Thoracic aorta (tissue), 2 donors: ENCODE measurements at regions not wholly inside any gene's neighbourhood (a gene's known extent, or its start where the extent isn't known, plus 50 kb on each side); places are given as distances from the start of the nearest gene placed in this dataset.

ENCODE experiments used
- ATAC-seq: fragments of 150-250 bp; one replicate; pipeline ENCODE4 v1.8.0; 2017; ENCODE audit warnings: low read depth; ENCODE audit not compliant: insufficient number of reproducible peaks, low FRiP score
- DNase-seq: peaks from one replicate; pipeline ENCODE4 v3.0.0-alpha.2; 2020; ENCODE audit warnings: low spot score
- H3K27ac ChIP-seq, 2 donors: fragments of 200-600 bp; sonication (generic); 1 replicate in 1 of 2; 2 replicates in 1 of 2; pipeline ENCODE4 v1.5.1; 2016; ENCODE audit warnings: mild to moderate bottlenecking in 2 of 2, moderate library complexity in 2 of 2
- H3K27me3 ChIP-seq: fragments of 200-600 bp; sonication (generic); replicated peaks from 2 replicates; pipeline ENCODE4 v1.6.0; 2016; ENCODE audit warnings: mild to moderate bottlenecking; ENCODE audit not compliant: insufficient read depth
- H3K36me3 ChIP-seq: fragments of 200-600 bp; sonication (generic); one replicate; pipeline ENCODE4 v1.5.1; 2016
- H3K4me1 ChIP-seq, 2 donors: fragments of 200-600 bp; sonication (generic); 1 replicate in 1 of 2; 2 replicates in 1 of 2; pipeline versions ENCODE4 v1.5.1 to v1.6.0; 2016; ENCODE audit warnings: low read depth in 2 of 2, mild to moderate bottlenecking in 1 of 2; ENCODE audit not compliant: control insufficient read depth in 1 of 2
- H3K4me3 ChIP-seq: fragments of 200-600 bp; sonication (generic); 2 replicates; pipeline ENCODE4 v1.5.1; 2016; ENCODE audit warnings: mild to moderate bottlenecking
- H3K9me3 ChIP-seq: fragments of 200-600 bp; sonication (generic); 2 replicates; pipeline ENCODE4 v1.5.1; 2016
- CTCF ChIP-seq: fragments of 200-600 bp; sonication (generic); IDR thresholded peaks from one replicate; pipeline ENCODE4 v1.5.1; 2019; ENCODE audit warnings: antibody characterized with exemption

DNA sequence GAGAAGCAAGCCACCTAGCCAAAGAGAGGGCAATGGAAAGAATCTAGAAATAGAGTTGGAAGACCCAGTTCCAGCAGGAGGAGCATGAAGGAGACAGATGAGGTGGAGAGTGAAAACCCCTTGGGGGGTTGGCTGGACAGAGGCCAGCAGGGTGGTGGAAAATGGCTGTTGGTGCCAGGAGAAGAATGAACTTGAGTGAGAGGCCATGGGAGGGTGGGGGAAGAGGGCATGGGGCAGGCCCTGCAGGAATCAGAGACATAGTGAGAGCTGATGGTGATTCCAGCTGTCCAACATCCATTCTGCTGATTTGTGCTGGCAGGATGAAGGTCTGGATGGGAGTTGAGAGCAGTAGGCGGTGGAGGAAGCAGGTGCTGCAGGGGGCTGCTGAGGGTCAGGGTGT is 108.0 kb upstream of the TNP1 start:
- no peak for ATAC-seq
- Histone ChIP-seq H3K27me3 (no peaks in the 10 kb centered on the region), H3K4me1 (peaks cover 8 to 33% of the 10 kb centered on the region in 2 donors), H3K9me3 (no peaks in the 10 kb centered on the region), H3K36me3 (no peaks in the 10 kb centered on the region), H3K27ac (no peak overlapping the region), H3K4me3 (no peak overlapping the region)
- no peak for TF ChIP-seq CTCF
- no peak for DNase-seq

- Histone ChIP-seq H3K4me3 (no peak overlapping the region), H3K36me3 (no peaks in the 10 kb centered on the region), H3K4me1 (no peaks in the 10 kb centered on the region), H3K27ac (no peak overlapping the region), H3K27me3 (no peaks in the 10 kb centered on the region), H3K9me3 (no peaks in the 10 kb centered on the region)
- TF ChIP-seq CTCF, result no peak
- ATAC-seq (no peak), DNase-seq (no peak)
Observed at GRCh38 chr2:216960671-216961268, 100.9 kb upstream of the TNP1 start.

- no peak for ATAC-seq
- no peak for DNase-seq
- H3K27ac ChIP-seq, result no peak overlapping the region
- H3K4me1 ChIP-seq, result no peaks in the 10 kb centered on the region
- peaks cover 4% of the 10 kb centered on the region for H3K9me3 ChIP-seq
- no peaks in the 10 kb centered on the region for H3K36me3 ChIP-seq
- H3K4me3 ChIP-seq, result no peak overlapping the region
- no peak for TF ChIP-seq CTCF
- no peaks in the 10 kb centered on the region for H3K27me3 ChIP-seq
Observed at GRCh38 chr2:216959433-216959832, 99.6 kb upstream of the TNP1 start.

DNA sequence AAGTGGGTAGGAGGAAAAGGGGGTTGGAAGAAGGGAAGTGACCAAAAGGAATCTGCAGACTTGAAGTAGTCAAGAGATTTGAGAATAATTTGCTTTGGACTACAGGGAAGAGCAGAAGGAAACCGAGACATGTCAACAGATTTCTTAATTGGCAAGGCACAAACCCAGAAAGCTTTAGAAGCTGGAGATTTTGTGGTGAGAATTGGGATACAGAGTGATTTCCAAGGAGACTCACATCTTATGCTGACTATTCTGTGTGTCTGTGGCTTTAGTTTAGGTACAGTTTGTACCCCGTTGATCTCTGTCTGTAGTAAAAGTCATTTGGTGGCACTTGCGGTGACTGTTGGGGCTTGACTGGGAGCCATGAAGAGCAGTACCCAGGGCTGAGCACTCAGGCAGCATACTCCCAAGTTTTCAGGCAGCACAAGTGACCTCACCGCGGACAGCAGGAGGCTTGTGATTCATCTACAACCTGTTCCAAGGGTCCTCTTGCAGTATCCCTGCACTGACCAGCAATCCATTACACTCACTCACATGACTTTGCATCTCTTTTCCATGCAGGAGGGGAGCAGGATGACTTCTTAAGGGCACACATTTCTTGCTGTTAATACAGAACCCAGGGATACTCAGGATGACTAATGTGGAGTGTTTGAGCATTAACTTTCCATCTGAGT is 97.1 kb upstream of the TNP1 start:
- Histone ChIP-seq H3K4me1 (no peaks in the 10 kb centered on the region), H3K27ac (no peak overlapping the region), H3K36me3 (no peaks in the 10 kb centered on the region), H3K27me3 (no peaks in the 10 kb centered on the region), H3K9me3 (peaks cover 9% of the 10 kb centered on the region), H3K4me3 (no peak overlapping the region)
- no peak for TF ChIP-seq CTCF
- ATAC-seq (no peak), DNase-seq (no peak)

DNA sequence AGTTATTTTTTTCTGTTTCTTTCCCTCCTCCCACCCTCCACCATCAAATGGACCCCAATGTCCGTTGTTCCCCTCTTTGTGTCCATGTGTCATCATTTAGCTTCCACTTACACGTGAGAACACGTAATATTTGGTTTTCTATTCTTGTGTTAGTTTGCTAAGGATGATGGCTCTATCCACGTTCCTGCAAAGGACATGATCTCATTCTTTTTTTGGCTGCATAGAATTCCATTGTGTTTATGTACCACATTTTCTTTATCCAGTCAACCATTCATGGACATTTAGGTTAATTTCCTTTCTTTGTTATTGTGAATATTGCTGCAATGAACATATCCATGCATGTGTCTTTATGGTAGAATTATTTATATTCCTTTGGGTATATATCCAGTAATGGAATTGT is 91.3 kb upstream of the TNP1 start:
- peaks cover 0 to 19% of the 10 kb centered on the region in 2 donors for H3K4me1 ChIP-seq
- H3K36me3 ChIP-seq, result no peaks in the 10 kb centered on the region
- no peaks in the 10 kb centered on the region for H3K27me3 ChIP-seq
- DNase-seq (no peak), ATAC-seq (no peak)
- no peak overlapping the region for H3K4me3 ChIP-seq
- H3K27ac ChIP-seq, result no peak overlapping the region
- TF ChIP-seq CTCF, result no peak
- peaks cover 9% of the 10 kb centered on the region for H3K9me3 ChIP-seq
